HepG2 (cell line): ENCODE measurements at regions not wholly inside any gene's neighbourhood (a gene's known extent, or its start where the extent isn't known, plus 50 kb on each side); places are given as distances from the start of the nearest gene placed in this dataset.

Experiments used
- CHD2 ChIP-seq: IDR thresholded peaks from 2 replicates; pipeline ENCODE4 v1.6.1; 2011; ENCODE audit warnings: low read depth, low read length, improper control_type of control experiment
- HDAC2 ChIP-seq: sonication (generic); formaldehyde crosslinking; IDR thresholded peaks from 2 replicates; pipeline ENCODE4 v1.4.0; 2020; ENCODE audit warnings: missing genetic modification reagents
- HNF4G ChIP-seq, 2 experiments: sonication (generic) in 1 of 2; formaldehyde crosslinking in 1 of 2; IDR thresholded peaks; 2 replicates each; pipeline versions ENCODE4 v1.4.0 to v1.6.1; 2011 to 2020; ENCODE audit warnings: borderline replicate concordance in 2 of 2, low read depth in 2 of 2, mild to moderate bottlenecking in 2 of 2, low read length in 1 of 2, missing genetic modification reagents in 1 of 2, moderate library complexity in 1 of 2
- IRF2 ChIP-seq: IDR thresholded peaks from 2 replicates; pipeline ENCODE4 v1.6.1; 2018; ENCODE audit warnings: missing genetic modification reagents, missing compliant biosample characterization
- NAIF1 ChIP-seq: sonication (generic); formaldehyde crosslinking; IDR thresholded peaks from 2 replicates; pipeline ENCODE4 v1.5.0; 2020; ENCODE audit warnings: mild to moderate bottlenecking, missing genetic modification reagents, borderline replicate concordance
- PITX1 ChIP-seq: sonication (generic); formaldehyde crosslinking; IDR thresholded peaks from 2 replicates; pipeline ENCODE4 v1.5.1; 2020; ENCODE audit warnings: mild to moderate bottlenecking, missing genetic modification reagents
- RARA ChIP-seq: IDR thresholded peaks from 2 replicates; pipeline ENCODE4 v1.6.1; 2016; ENCODE audit warnings: missing genetic modification reagents, missing compliant biosample characterization
- REST ChIP-seq, 2 experiments: IDR thresholded peaks; 2 replicates each; pipeline ENCODE4 v1.6.1; 2011 to 2012; ENCODE audit warnings: low read length in 2 of 2, borderline replicate concordance in 1 of 2, low read depth in 1 of 2, mild to moderate bottlenecking in 1 of 2, moderate library complexity in 1 of 2
- REXO4 ChIP-seq: sonication (generic); formaldehyde crosslinking; IDR thresholded peaks from 2 replicates; pipeline ENCODE4 v1.8.0; 2022; ENCODE audit warnings: missing genetic modification reagents, mild to moderate bottlenecking, borderline replicate concordance
- STAG1 ChIP-seq: sonication (generic); formaldehyde crosslinking; IDR thresholded peaks from 2 replicates; pipeline ENCODE4 v1.4.0; 2020; ENCODE audit warnings: missing genetic modification reagents
- ZBTB1 ChIP-seq: sonication (generic); formaldehyde crosslinking; IDR thresholded peaks from 2 replicates; pipeline ENCODE4 v1.4.0; 2020; ENCODE audit warnings: missing genetic modification reagents, borderline replicate concordance
- ZFP36L2 ChIP-seq: sonication (generic); formaldehyde crosslinking; IDR thresholded peaks from 2 replicates; pipeline ENCODE4 v1.4.0; 2020; ENCODE audit warnings: missing genetic modification reagents
- ZKSCAN5 ChIP-seq: sonication (generic); formaldehyde crosslinking; IDR thresholded peaks from 2 replicates; pipeline ENCODE4 v1.5.1; 2020; ENCODE audit warnings: mild to moderate bottlenecking, missing genetic modification reagents
- ZMYM4 ChIP-seq: sonication (generic); formaldehyde crosslinking; IDR thresholded peaks from 2 replicates; pipeline ENCODE4 v1.8.1; 2023; ENCODE audit warnings: mild to moderate bottlenecking, missing genetic modification reagents
- ZNF350 ChIP-seq: sonication (generic); formaldehyde crosslinking; IDR thresholded peaks from 2 replicates; pipeline ENCODE4 v1.4.0; 2020; ENCODE audit warnings: mild to moderate bottlenecking, low read depth, missing genetic modification reagents, borderline replicate concordance
- ZNF598 ChIP-seq: sonication (generic); formaldehyde crosslinking; IDR thresholded peaks from 2 replicates; pipeline ENCODE4 v1.5.1; 2020; ENCODE audit warnings: mild to moderate bottlenecking, missing genetic modification reagents, borderline replicate concordance
- ZNF678 ChIP-seq: sonication (generic); formaldehyde crosslinking; IDR thresholded peaks from 2 replicates; pipeline ENCODE4 v1.4.0; 2020; ENCODE audit warnings: mild to moderate bottlenecking, missing genetic modification reagents
- ZNF687 ChIP-seq: sonication (generic); formaldehyde crosslinking; IDR thresholded peaks from 2 replicates; pipeline ENCODE4 v1.5.1; 2020; ENCODE audit warnings: mild to moderate bottlenecking, missing genetic modification reagents, moderate library complexity
- ZNF7 ChIP-seq: IDR thresholded peaks from 2 replicates; pipeline ENCODE4 v1.6.1; 2016; ENCODE audit warnings: missing biosample characterization, missing genetic modification reagents
- ZNF766 ChIP-seq: sonication (generic); formaldehyde crosslinking; IDR thresholded peaks from 2 replicates; pipeline ENCODE4 v1.5.0; 2020; ENCODE audit warnings: missing genetic modification reagents, borderline replicate concordance
- ZSCAN31 ChIP-seq: sonication (generic); formaldehyde crosslinking; IDR thresholded peaks from 2 replicates; pipeline ENCODE4 v1.5.0; 2020; ENCODE audit warnings: low read depth, mild to moderate bottlenecking, missing genetic modification reagents
- TF ChIP-seq, protein P1 (sequence below): sonication (generic); formaldehyde crosslinking; IDR thresholded peaks from 2 replicates; pipeline ENCODE4 v1.4.0; 2020; ENCODE audit warnings: mild to moderate bottlenecking, missing genetic modification reagents

- TF ChIP-seq ZNF687 (CRISPR knock-in tag) = no peak
- TF ChIP-seq ZNF598 (CRISPR knock-in tag) = no peak
- peak; percentile 28; the same call in 1 of the 2 replicates for TF ChIP-seq HDAC2
- TF ChIP-seq ZSCAN31 = no peak
- no peak for TF ChIP-seq ZBTB1 (CRISPR knock-in tag)
- TF ChIP-seq NAIF1 = no peak
- no peak for TF ChIP-seq CHD2
- no peak for TF ChIP-seq ZNF766 (CRISPR knock-in tag)
- TF ChIP-seq HNF4G (IDR thresholded peaks at IDR 0.05; ENCODE audit: borderline replicate concordance, low read depth, low read length) = peak; percentile 34; the same call in 1 of the 2 replicates
- TF ChIP-seq HNF4G (CRISPR knock-in tag; IDR thresholded peaks at IDR 0.05; ENCODE audit: borderline replicate concordance, low read depth) = 0 out of 2 replicates have a peak, but pooled peaks have one; percentile 22
- no peak for TF ChIP-seq REST (IDR thresholded peaks at IDR 0.05; ENCODE audit: borderline replicate concordance in 1 of 2, low read depth in 1 of 2, low read length in 2 of 2)
- no peak for TF ChIP-seq ZNF350 (CRISPR knock-in tag)
- TF ChIP-seq ZFP36L2 (CRISPR knock-in tag) = no peak
- TF ChIP-seq PITX1 (CRISPR knock-in tag) = no peak
- TF ChIP-seq IRF2 (CRISPR knock-in tag) = no peak
- TF ChIP-seq REXO4 = no peak
- TF ChIP-seq, protein P1, sequence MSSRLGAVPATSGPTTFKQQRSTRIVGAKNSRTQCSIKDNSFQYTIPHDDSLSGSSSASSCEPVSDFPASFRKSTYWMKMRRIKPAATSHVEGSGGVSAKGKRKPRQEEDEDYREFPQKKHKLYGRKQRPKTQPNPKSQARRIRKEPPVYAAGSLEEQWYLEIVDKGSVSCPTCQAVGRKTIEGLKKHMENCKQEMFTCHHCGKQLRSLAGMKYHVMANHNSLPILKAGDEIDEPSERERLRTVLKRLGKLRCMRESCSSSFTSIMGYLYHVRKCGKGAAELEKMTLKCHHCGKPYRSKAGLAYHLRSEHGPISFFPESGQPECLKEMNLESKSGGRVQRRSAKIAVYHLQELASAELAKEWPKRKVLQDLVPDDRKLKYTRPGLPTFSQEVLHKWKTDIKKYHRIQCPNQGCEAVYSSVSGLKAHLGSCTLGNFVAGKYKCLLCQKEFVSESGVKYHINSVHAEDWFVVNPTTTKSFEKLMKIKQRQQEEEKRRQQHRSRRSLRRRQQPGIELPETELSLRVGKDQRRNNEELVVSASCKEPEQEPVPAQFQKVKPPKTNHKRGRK = no peak
- TF ChIP-seq ZNF678 = no peak
- TF ChIP-seq ZNF7 (CRISPR knock-in tag) = no peak
- peak; percentile 73 for TF ChIP-seq ZMYM4 (CRISPR knock-in tag)
- TF ChIP-seq STAG1 (CRISPR knock-in tag) = no peak
- TF ChIP-seq RARA (CRISPR knock-in tag) = no peak
- no peak for TF ChIP-seq ZKSCAN5 (CRISPR knock-in tag)
These were observed 445.9 kb downstream of the ZNF536 start (continued) for GRCh38 chr19:30817965-30818567.
